ENCODE measurements at regions not wholly inside any gene's neighbourhood (a gene's known extent, or its start where the extent isn't known, plus 50 kb on each side); places are given as distances from the start of the nearest gene placed in this dataset.

- Histone ChIP-seq H3K27ac (ENCODE audit: low read depth in 1 of 2, low read length in 2 of 2) (no peak overlapping the region), H3K36me3 (ENCODE audit: insufficient read depth, low read length) (no peaks in the 10 kb centered on the region), H3K9me3 (ENCODE audit: control insufficient read depth in 1 of 2, insufficient read depth in 1 of 2, low read length in 2 of 2) (peaks cover 0 to 15% of the 10 kb centered on the region in 2 experiments), H3K4me1 (ENCODE audit: insufficient read depth, low read length) (no peaks in the 10 kb centered on the region), H3K27me3 (ENCODE audit: control insufficient read depth in 1 of 2, insufficient read depth in 2 of 2, low read length in 2 of 2) (no peaks in the 10 kb centered on the region), H3K4me3 (ENCODE audit: low read length) (no peak overlapping the region)
- intact Hi-C loops (cut with DNase I, micrococcal nuclease) = no loop called here
- ChIA-PET POLR2A (no interaction called here), CTCF (no interaction called here)
- no peak for TF ChIP-seq CTCF (IDR thresholded peaks at IDR 0.05)
- ATAC-seq (ENCODE audit: poor library complexity) (no peak), DNase-seq (no peak)
- H3K4me1 Mint-ChIP-seq (ENCODE audit: low read depth) = no peaks in the 10 kb centered on the region
- no peak overlapping the region for H3K4me3 Mint-ChIP-seq
- no peaks in the 10 kb centered on the region for H3K36me3 Mint-ChIP-seq (ENCODE audit: low read depth)
- no peaks in the 10 kb centered on the region for H3K27me3 Mint-ChIP-seq
- no peak overlapping the region for H3K27ac Mint-ChIP-seq
- H3K9me3 Mint-ChIP-seq = peaks cover 2% of the 10 kb centered on the region
Measured at GRCh38 chr5:38165435-38165834, 92.9 kb upstream of the EGFLAM start.

- no peaks in the 10 kb centered on the region for H3K36me3 Mint-ChIP-seq (ENCODE audit: low read depth)
- H3K36me3 ChIP-seq (ENCODE audit: insufficient read depth, low read length) = no peaks in the 10 kb centered on the region
- ChIA-PET CTCF (no interaction called here), POLR2A (no interaction called here)
- no peaks in the 10 kb centered on the region for H3K27me3 ChIP-seq (ENCODE audit: control insufficient read depth in 1 of 2, insufficient read depth in 2 of 2, low read length in 2 of 2)
- no peak for DNase-seq
- peaks cover 0 to 15% of the 10 kb centered on the region in 2 experiments for H3K9me3 ChIP-seq (ENCODE audit: control insufficient read depth in 1 of 2, insufficient read depth in 1 of 2, low read length in 2 of 2)
- H3K27me3 Mint-ChIP-seq = no peaks in the 10 kb centered on the region
- no peaks in the 10 kb centered on the region for H3K4me1 Mint-ChIP-seq (ENCODE audit: low read depth)
- H3K27ac ChIP-seq (ENCODE audit: low read depth in 1 of 2, low read length in 2 of 2) = no peak overlapping the region
- H3K27ac Mint-ChIP-seq = no peak overlapping the region
- H3K4me3 Mint-ChIP-seq = no peak overlapping the region
- no peak overlapping the region for H3K4me3 ChIP-seq (ENCODE audit: low read length)
- H3K9me3 Mint-ChIP-seq = peaks cover 2% of the 10 kb centered on the region
- intact Hi-C loops (cut with DNase I, micrococcal nuclease) = no loop called here
- H3K4me1 ChIP-seq (ENCODE audit: insufficient read depth, low read length) = no peaks in the 10 kb centered on the region
- no peak for TF ChIP-seq CTCF (IDR thresholded peaks at IDR 0.05)
- no peak for ATAC-seq (ENCODE audit: poor library complexity)
Measured at GRCh38 chr5:38164776-38165399, 93.5 kb upstream of the EGFLAM start.

- Mint-ChIP-seq H3K27me3 (no peaks in the 10 kb centered on the region), H3K4me1 (ENCODE audit: low read depth) (no peaks in the 10 kb centered on the region), H3K27ac (no peak overlapping the region), H3K36me3 (ENCODE audit: low read depth) (no peaks in the 10 kb centered on the region), H3K9me3 (peaks cover 2% of the 10 kb centered on the region), H3K4me3 (no peak overlapping the region)
- Histone ChIP-seq H3K27me3 (ENCODE audit: control insufficient read depth in 1 of 2, insufficient read depth in 2 of 2, low read length in 2 of 2) (no peaks in the 10 kb centered on the region), H3K4me3 (ENCODE audit: low read length) (no peak overlapping the region), H3K36me3 (ENCODE audit: insufficient read depth, low read length) (no peaks in the 10 kb centered on the region), H3K4me1 (ENCODE audit: insufficient read depth, low read length) (no peaks in the 10 kb centered on the region), H3K9me3 (ENCODE audit: control insufficient read depth in 1 of 2, insufficient read depth in 1 of 2, low read length in 2 of 2) (peaks cover 0 to 15% of the 10 kb centered on the region in 2 experiments), H3K27ac (ENCODE audit: low read depth in 1 of 2, low read length in 2 of 2) (no peak overlapping the region)
- ChIA-PET CTCF (no interaction called here), POLR2A (no interaction called here)
- TF ChIP-seq CTCF (IDR thresholded peaks at IDR 0.05) = no peak
- DNase-seq = no peak
- ATAC-seq (ENCODE audit: poor library complexity) = no peak
- intact Hi-C loops (cut with DNase I, micrococcal nuclease) = no loop called here
Measured at GRCh38 chr5:38163636-38164237, 94.6 kb upstream of the EGFLAM start.

All from CD4-positive, alpha-beta T cell (primary cell).